HepG2 (cell line): ENCODE measurements at regions not wholly inside any gene's neighbourhood (a gene's known extent, or its start where the extent isn't known, plus 50 kb on each side); places are given as distances from the start of the nearest gene placed in this dataset.
A peak's percentile ranks its signal among the peaks of the same experiment; 100 is the strongest.

Experiments
- CBX1 ChIP-seq: IDR thresholded peaks from one replicate; pipeline ENCODE4 v1.6.1; 2016; ENCODE audit warnings: antibody characterized with exemption, low read depth
- ELF4 ChIP-seq: sonication (generic); formaldehyde crosslinking; IDR thresholded peaks from 2 replicates; pipeline ENCODE4 v1.5.0; 2020; ENCODE audit warnings: missing genetic modification reagents, mild to moderate bottlenecking, moderate library complexity, borderline replicate concordance
- HOXD1 ChIP-seq: sonication (generic); formaldehyde crosslinking; IDR thresholded peaks from 2 replicates; pipeline ENCODE4 v1.5.0; 2020; ENCODE audit warnings: missing genetic modification reagents
- KAT8 ChIP-seq: IDR thresholded peaks from 2 replicates; pipeline ENCODE4 v1.6.1; 2016; ENCODE audit warnings: missing genetic modification reagents, missing compliant biosample characterization
- KDM2A ChIP-seq: sonication (generic); formaldehyde crosslinking; IDR thresholded peaks from 2 replicates; pipeline ENCODE4 v1.4.0; 2020; ENCODE audit warnings: low read depth, missing genetic modification reagents, borderline replicate concordance
- LCORL ChIP-seq, 2 experiments: fragments of 450-650 bp in 1 of 2; sonication (generic) in 1 of 2; formaldehyde crosslinking in 1 of 2; IDR thresholded peaks; 2 replicates each; pipeline versions ENCODE4 v1.5.0 to v1.6.1; 2017 to 2020; ENCODE audit warnings: antibody characterized with exemption in 1 of 2, missing genetic modification reagents in 1 of 2
- NR2C2 ChIP-seq: sonication (generic); formaldehyde crosslinking; IDR thresholded peaks from 2 replicates; pipeline ENCODE4 v1.4.0; 2020; ENCODE audit warnings: missing genetic modification reagents, mild to moderate bottlenecking, moderate library complexity, borderline replicate concordance
- RAD21 ChIP-seq: fragments of 450-650 bp; formaldehyde crosslinking; IDR thresholded peaks from 2 replicates; pipeline ENCODE4 v1.5.0; 2020; ENCODE audit warnings: mild to moderate bottlenecking
- STAG1 ChIP-seq: sonication (generic); formaldehyde crosslinking; IDR thresholded peaks from 2 replicates; pipeline ENCODE4 v1.4.0; 2020; ENCODE audit warnings: missing genetic modification reagents
- TBX2 ChIP-seq: sonication (generic); formaldehyde crosslinking; IDR thresholded peaks from 2 replicates; pipeline ENCODE4 v1.5.0; 2020; ENCODE audit warnings: missing genetic modification reagents, mild to moderate bottlenecking, borderline replicate concordance
- ZFP36 ChIP-seq: fragments of 150-350 bp; IDR thresholded peaks from 2 replicates; pipeline ENCODE4 v1.6.1; 2018; ENCODE audit warnings: borderline replicate concordance, low read length, low read depth; ENCODE audit not compliant: partially characterized antibody
- ZNF451 ChIP-seq: sonication (generic); formaldehyde crosslinking; IDR thresholded peaks from 2 replicates; pipeline ENCODE4 v1.5.0; 2020; ENCODE audit warnings: mild to moderate bottlenecking, missing genetic modification reagents
- ZNF652 ChIP-seq: IDR thresholded peaks from 2 replicates; pipeline ENCODE4 v1.6.1; 2016; ENCODE audit warnings: low read depth, borderline replicate concordance
- ZNF768 ChIP-seq: sonication (generic); formaldehyde crosslinking; IDR thresholded peaks from 2 replicates; pipeline ENCODE4 v1.4.0; 2020; ENCODE audit warnings: missing genetic modification reagents
- TF ChIP-seq, protein P1 (sequence below): sonication (generic); formaldehyde crosslinking; IDR thresholded peaks from 2 replicates; pipeline ENCODE4 v1.4.0; 2020; ENCODE audit warnings: missing genetic modification reagents
- TF ChIP-seq, protein P2 (sequence below): IDR thresholded peaks from 2 replicates; pipeline ENCODE4 v1.6.1; 2016; ENCODE audit warnings: low read depth
- TF ChIP-seq, protein P3 (sequence below): sonication (generic); formaldehyde crosslinking; conservative IDR thresholded peaks from 2 replicates; pipeline ENCODE4 v1.8.0; 2022; ENCODE audit warnings: missing genetic modification reagents
- TF ChIP-seq, protein P4 (sequence below): sonication (generic); formaldehyde crosslinking; conservative IDR thresholded peaks from 2 replicates; pipeline ENCODE4 v1.8.1; 2023; ENCODE audit warnings: missing genetic modification reagents
- TF ChIP-seq, protein P5 (sequence below): IDR thresholded peaks from 2 replicates; pipeline ENCODE4 v1.6.1; 2016; ENCODE audit warnings: low read depth, borderline replicate concordance

DNA sequence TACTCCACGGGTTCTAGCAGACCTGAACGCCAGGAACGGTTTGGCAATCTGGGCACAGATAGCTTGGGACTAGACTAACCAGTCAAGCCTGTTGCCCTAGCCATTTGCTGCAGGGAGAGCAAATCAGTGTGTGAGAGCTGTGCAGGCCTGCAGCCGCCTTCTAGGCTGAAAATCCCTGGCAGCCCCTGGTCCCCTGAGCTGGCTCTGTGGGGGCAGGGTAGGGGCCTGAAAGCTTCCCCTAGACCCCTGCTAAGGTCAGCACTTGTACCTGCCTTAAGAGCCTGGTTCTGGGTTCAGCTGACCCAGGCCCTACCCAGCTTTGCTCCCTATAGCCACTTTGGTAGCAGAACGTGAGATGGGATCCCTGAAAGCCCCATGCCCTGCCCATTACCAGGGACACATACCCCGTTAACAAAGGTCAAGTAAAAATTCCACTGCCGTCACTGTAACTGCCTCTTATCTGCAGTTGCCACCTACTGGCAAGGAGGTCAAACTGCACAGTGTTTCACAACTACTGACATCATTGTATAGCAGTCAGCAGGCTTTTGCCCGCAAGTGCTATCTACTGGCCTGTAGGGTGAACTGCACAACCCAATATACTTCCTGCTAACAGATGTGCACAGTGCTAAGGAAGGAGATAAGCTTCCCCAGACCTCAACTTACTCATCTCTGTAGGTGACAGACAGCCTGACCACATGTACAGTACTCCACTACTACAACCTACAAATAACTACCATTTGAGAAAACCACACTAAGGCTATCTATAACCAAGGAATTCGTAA, 95.1 kb upstream of the OLIG3 start (continued):
- TF ChIP-seq, protein P1, sequence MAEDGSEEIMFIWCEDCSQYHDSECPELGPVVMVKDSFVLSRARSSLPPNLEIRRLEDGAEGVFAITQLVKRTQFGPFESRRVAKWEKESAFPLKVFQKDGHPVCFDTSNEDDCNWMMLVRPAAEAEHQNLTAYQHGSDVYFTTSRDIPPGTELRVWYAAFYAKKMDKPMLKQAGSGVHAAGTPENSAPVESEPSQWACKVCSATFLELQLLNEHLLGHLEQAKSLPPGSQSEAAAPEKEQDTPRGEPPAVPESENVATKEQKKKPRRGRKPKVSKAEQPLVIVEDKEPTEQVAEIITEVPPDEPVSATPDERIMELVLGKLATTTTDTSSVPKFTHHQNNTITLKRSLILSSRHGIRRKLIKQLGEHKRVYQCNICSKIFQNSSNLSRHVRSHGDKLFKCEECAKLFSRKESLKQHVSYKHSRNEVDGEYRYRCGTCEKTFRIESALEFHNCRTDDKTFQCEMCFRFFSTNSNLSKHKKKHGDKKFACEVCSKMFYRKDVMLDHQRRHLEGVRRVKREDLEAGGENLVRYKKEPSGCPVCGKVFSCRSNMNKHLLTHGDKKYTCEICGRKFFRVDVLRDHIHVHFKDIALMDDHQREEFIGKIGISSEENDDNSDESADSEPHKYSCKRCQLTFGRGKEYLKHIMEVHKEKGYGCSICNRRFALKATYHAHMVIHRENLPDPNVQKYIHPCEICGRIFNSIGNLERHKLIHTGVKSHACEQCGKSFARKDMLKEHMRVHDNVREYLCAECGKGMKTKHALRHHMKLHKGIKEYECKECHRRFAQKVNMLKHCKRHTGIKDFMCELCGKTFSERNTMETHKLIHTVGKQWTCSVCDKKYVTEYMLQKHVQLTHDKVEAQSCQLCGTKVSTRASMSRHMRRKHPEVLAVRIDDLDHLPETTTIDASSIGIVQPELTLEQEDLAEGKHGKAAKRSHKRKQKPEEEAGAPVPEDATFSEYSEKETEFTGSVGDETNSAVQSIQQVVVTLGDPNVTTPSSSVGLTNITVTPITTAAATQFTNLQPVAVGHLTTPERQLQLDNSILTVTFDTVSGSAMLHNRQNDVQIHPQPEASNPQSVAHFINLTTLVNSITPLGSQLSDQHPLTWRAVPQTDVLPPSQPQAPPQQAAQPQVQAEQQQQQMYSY (CRISPR knock-in tag): no peak
- TF ChIP-seq KAT8 (CRISPR knock-in tag) (peak; percentile 55), ZNF451 (CRISPR knock-in tag) (no peak), CBX1 (peak; percentile 61), ZNF768 (CRISPR knock-in tag) (0 out of 2 replicates have a peak, but pooled peaks have one; percentile 18), TBX2 (0 out of 2 replicates have a peak, but pooled peaks have one; percentile 26), LCORL (IDR thresholded peaks at IDR 0.05) (no peak), LCORL (CRISPR knock-in tag; IDR thresholded peaks at IDR 0.05) (0 out of 2 replicates have a peak, but pooled peaks have one; percentile 35), RAD21 (CRISPR knock-in tag) (peak; percentile 84), NR2C2 (peak; percentile 40; the same call in 1 of the 2 replicates), KDM2A (peak; percentile 37; the same call in 1 of the 2 replicates), ZNF652 (CRISPR knock-in tag) (no peak), ZFP36 (no peak), STAG1 (CRISPR knock-in tag) (peak; percentile 91), HOXD1 (no peak), ELF4 (CRISPR knock-in tag) (no peak)
- TF ChIP-seq, protein P2, sequence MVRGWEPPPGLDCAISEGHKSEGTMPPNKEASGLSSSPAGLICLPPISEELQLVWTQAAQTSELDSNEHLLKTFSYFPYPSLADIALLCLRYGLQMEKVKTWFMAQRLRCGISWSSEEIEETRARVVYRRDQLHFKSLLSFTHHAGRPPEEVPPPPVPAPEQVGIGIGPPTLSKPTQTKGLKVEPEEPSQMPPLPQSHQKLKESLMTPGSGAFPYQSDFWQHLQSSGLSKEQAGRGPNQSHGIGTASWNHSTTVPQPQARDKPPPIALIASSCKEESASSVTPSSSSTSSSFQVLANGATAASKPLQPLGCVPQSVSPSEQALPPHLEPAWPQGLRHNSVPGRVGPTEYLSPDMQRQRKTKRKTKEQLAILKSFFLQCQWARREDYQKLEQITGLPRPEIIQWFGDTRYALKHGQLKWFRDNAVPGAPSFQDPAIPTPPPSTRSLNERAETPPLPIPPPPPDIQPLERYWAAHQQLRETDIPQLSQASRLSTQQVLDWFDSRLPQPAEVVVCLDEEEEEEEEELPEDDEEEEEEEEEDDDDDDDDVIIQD (CRISPR knock-in tag): peak; percentile 66; the same call in 1 of the 2 replicates
- TF ChIP-seq, protein P3, sequence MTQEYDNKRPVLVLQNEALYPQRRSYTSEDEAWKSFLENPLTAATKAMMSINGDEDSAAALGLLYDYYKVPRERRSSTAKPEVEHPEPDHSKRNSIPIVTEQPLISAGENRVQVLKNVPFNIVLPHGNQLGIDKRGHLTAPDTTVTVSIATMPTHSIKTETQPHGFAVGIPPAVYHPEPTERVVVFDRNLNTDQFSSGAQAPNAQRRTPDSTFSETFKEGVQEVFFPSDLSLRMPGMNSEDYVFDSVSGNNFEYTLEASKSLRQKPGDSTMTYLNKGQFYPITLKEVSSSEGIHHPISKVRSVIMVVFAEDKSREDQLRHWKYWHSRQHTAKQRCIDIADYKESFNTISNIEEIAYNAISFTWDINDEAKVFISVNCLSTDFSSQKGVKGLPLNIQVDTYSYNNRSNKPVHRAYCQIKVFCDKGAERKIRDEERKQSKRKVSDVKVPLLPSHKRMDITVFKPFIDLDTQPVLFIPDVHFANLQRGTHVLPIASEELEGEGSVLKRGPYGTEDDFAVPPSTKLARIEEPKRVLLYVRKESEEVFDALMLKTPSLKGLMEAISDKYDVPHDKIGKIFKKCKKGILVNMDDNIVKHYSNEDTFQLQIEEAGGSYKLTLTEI (CRISPR knock-in tag): no peak
- TF ChIP-seq, protein P4, sequence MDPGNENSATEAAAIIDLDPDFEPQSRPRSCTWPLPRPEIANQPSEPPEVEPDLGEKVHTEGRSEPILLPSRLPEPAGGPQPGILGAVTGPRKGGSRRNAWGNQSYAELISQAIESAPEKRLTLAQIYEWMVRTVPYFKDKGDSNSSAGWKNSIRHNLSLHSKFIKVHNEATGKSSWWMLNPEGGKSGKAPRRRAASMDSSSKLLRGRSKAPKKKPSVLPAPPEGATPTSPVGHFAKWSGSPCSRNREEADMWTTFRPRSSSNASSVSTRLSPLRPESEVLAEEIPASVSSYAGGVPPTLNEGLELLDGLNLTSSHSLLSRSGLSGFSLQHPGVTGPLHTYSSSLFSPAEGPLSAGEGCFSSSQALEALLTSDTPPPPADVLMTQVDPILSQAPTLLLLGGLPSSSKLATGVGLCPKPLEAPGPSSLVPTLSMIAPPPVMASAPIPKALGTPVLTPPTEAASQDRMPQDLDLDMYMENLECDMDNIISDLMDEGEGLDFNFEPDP (CRISPR knock-in tag): 0 out of 2 replicates have a peak, but pooled peaks have one; percentile 74
- TF ChIP-seq, protein P5, sequence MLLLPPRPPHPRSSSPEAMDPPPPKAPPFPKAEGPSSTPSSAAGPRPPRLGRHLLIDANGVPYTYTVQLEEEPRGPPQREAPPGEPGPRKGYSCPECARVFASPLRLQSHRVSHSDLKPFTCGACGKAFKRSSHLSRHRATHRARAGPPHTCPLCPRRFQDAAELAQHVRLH: peak; percentile 71; the same call in 1 of the 2 replicates
